ENCODE measurements at regions not wholly inside any gene's neighbourhood (a gene's known extent, or its start where the extent isn't known, plus 50 kb on each side); places are given as distances from the start of the nearest gene placed in this dataset.

GRCh38 chr6:21769405-21769861 lies 175.9 kb downstream of the SOX4 start:
- TF ChIP-seq CTCF (conservative IDR thresholded peaks at IDR 0.05; ENCODE audit: low read length) = no peak
- TF ChIP-seq EZH2phosphoT487 (IDR thresholded peaks at IDR 0.05; ENCODE audit: borderline replicate concordance, low read depth, low read length) = no peak
